Natural killer cell treated with Interleukin-12 subunit alpha and Interleukin-12 subunit beta and Interleukin-15 and Interleukin-18, amount 100 ng/mL, for 72 hours (primary cell): ENCODE measurements at regions not wholly inside any gene's neighbourhood (a gene's known extent, or its start where the extent isn't known, plus 50 kb on each side); places are given as distances from the start of the nearest gene placed in this dataset.
"Not testable (repeated sequence)": the region's sequence is repeated elsewhere in the genome, so short reads cannot be mapped to it uniquely, and the experiment has no call there.

ENCODE experiments used
- ATAC-seq, 2 donors: fragments of 150-1000 bp; cut with Tn5 transposase in 1 of 2; sonication (Bioruptor Pico), chemical (Tn5 transposase) in 1 of 2; 2 replicates each; pipeline ENCODE4 v1.10.0; 2021
- DNase-seq: peaks from one replicate; pipeline ENCODE4 v3.0.0; 2022; ENCODE audit warnings: low spot score
- H3K27ac Mint-ChIP-seq, 2 donors: 1 replicate in 1 of 2; 2 replicates in 1 of 2; pipeline ENCODE4 v1.8.0; 2022; ENCODE audit warnings: mixed read lengths in 2 of 2, mild to moderate bottlenecking in 1 of 2, moderate library complexity in 1 of 2
- H3K27me3 Mint-ChIP-seq, 2 donors: 1 replicate in 1 of 2; 2 replicates in 1 of 2; pipeline ENCODE4 v1.8.0; 2022; ENCODE audit warnings: mixed read lengths in 2 of 2
- H3K36me3 Mint-ChIP-seq: one replicate; pipeline ENCODE4 v1.8.0; 2022; ENCODE audit warnings: mixed read lengths
- H3K4me1 Mint-ChIP-seq, 2 donors: 1 replicate in 1 of 2; 2 replicates in 1 of 2; pipeline ENCODE4 v1.8.0; 2022; ENCODE audit warnings: low read depth in 2 of 2, mixed read lengths in 2 of 2, mild to moderate bottlenecking in 1 of 2
- H3K4me3 Mint-ChIP-seq: one replicate; pipeline ENCODE4 v1.8.0; 2022; ENCODE audit warnings: mixed read lengths
- H3K9me3 Mint-ChIP-seq: 2 replicates; pipeline ENCODE4 v1.8.0; 2022; ENCODE audit warnings: mixed read lengths

- Mint-ChIP-seq H3K27ac (no peak overlapping the region), H3K36me3 (peaks cover 19% of the 10 kb centered on the region), H3K9me3 (peaks cover 10% of the 10 kb centered on the region), H3K4me1 (no peaks in the 10 kb centered on the region), H3K4me3 (no peak overlapping the region), H3K27me3 (no peaks in the 10 kb centered on the region)
- no peak for ATAC-seq
- DNase-seq = no peak
These were observed 558.5 kb upstream of the PTGER4 start for GRCh38 chr5:40121236-40121635.

DNA sequence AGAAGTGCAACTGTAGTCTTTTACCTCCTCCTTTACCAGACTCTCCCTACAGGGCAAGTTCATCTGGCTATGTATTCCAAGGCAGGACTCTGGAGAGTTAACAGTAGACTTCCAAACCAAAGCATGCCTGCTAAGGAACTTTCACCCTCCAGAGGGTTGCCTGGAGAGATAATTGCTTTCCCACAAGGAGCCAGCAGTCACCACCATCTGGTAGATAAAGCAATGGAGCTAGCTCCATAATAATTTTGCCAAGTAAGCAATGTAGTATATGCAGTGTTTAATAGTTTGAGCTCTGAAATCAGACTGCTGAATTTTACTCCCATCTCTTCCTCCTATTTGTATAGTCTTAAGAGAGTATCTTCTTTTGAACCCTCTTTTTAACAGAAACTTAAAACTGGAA is 566.8 kb upstream of the PTGER4 start:
- H3K9me3 Mint-ChIP-seq = peaks cover 3% of the 10 kb centered on the region
- H3K27me3 Mint-ChIP-seq = peaks cover 7 to 9% of the 10 kb centered on the region in 2 donors
- no peaks in the 10 kb centered on the region for H3K36me3 Mint-ChIP-seq
- peaks cover 0 to 4% of the 10 kb centered on the region in 2 donors for H3K4me1 Mint-ChIP-seq
- no peak overlapping the region for H3K27ac Mint-ChIP-seq
- DNase-seq (no peak), ATAC-seq (no peak)
- H3K4me3 Mint-ChIP-seq = no peak overlapping the region

DNA sequence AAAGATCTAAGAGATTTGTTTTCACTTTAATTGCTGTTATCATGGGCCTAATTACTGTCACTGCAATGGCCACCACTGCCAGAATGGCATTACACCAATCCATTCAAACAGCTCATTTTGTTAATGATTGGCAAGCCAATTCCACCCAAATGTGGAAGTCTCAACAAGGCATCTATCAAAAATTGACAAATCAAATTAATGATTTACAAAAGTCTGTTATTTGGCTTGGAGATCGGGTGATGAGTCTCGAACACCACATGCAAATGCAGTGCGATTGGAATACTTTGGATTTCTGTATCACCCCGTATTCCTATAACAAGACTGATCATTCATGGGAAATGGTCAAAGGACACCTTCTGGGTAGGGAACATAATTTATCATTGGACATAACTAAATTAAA is 568.7 kb upstream of the PTGER4 start:
- H3K27ac Mint-ChIP-seq, ATAC-seq, DNase-seq, H3K9me3 Mint-ChIP-seq, H3K4me1 Mint-ChIP-seq, H3K4me3 Mint-ChIP-seq, H3K36me3 Mint-ChIP-seq, H3K27me3 Mint-ChIP-seq: not testable (repeated sequence)

GRCh38 chr5:40108764-40109390 is 570.8 kb upstream of the PTGER4 start:
- H3K27me3 Mint-ChIP-seq, H3K4me1 Mint-ChIP-seq, DNase-seq, H3K4me3 Mint-ChIP-seq, ATAC-seq, H3K27ac Mint-ChIP-seq: not testable (repeated sequence)
- Mint-ChIP-seq H3K9me3 (peaks cover 11% of the 10 kb centered on the region), H3K36me3 (peaks cover 13% of the 10 kb centered on the region)

- H3K27me3 Mint-ChIP-seq, H3K27ac Mint-ChIP-seq, H3K4me1 Mint-ChIP-seq, DNase-seq, ATAC-seq, H3K4me3 Mint-ChIP-seq: not testable (repeated sequence)
- Mint-ChIP-seq H3K9me3 (peaks cover 13% of the 10 kb centered on the region), H3K36me3 (peaks cover 18% of the 10 kb centered on the region)
These were observed 571.9 kb upstream of the PTGER4 start for GRCh38 chr5:40107786-40108185.

- Mint-ChIP-seq H3K36me3 (peaks cover 18% of the 10 kb centered on the region), H3K4me3 (no peak overlapping the region), H3K27ac (no peak overlapping the region), H3K27me3 (peaks cover 0 to 2% of the 10 kb centered on the region in 2 donors), H3K9me3 (peaks cover 11% of the 10 kb centered on the region), H3K4me1 (peaks cover 0 to 4% of the 10 kb centered on the region in 2 donors)
- DNase-seq (no peak), ATAC-seq (no peak)
These were observed 572.9 kb upstream of the PTGER4 start for GRCh38 chr5:40106847-40107246.

GRCh38 chr5:40098313-40098712 is 581.4 kb upstream of the PTGER4 start:
- ATAC-seq (no peak), DNase-seq (no peak)
- Mint-ChIP-seq H3K9me3 (peaks cover under 1% of the 10 kb centered on the region), H3K36me3 (peaks cover 6% of the 10 kb centered on the region), H3K4me1 (no peaks in the 10 kb centered on the region), H3K4me3 (no peak overlapping the region), H3K27me3 (peaks cover 5 to 6% of the 10 kb centered on the region in 2 donors), H3K27ac (no peak overlapping the region)

- peaks cover 30% of the 10 kb centered on the region for H3K36me3 Mint-ChIP-seq
- no peaks in the 10 kb centered on the region for H3K4me1 Mint-ChIP-seq
- no peak overlapping the region for H3K27ac Mint-ChIP-seq
- DNase-seq = no peak
- no peak for ATAC-seq
- no peak overlapping the region for H3K4me3 Mint-ChIP-seq
- peaks cover 6 to 7% of the 10 kb centered on the region in 2 donors for H3K27me3 Mint-ChIP-seq
- peaks cover 3% of the 10 kb centered on the region for H3K9me3 Mint-ChIP-seq
These were observed 586.2 kb upstream of the PTGER4 start for GRCh38 chr5:40093550-40093949.

- Mint-ChIP-seq H3K27me3 (peaks cover 0 to 3% of the 10 kb centered on the region in 2 donors), H3K4me1 (no peaks in the 10 kb centered on the region), H3K4me3 (no peak overlapping the region)
These were observed 590.4 kb upstream of the PTGER4 start for GRCh38 chr5:40089269-40089668.

DNA sequence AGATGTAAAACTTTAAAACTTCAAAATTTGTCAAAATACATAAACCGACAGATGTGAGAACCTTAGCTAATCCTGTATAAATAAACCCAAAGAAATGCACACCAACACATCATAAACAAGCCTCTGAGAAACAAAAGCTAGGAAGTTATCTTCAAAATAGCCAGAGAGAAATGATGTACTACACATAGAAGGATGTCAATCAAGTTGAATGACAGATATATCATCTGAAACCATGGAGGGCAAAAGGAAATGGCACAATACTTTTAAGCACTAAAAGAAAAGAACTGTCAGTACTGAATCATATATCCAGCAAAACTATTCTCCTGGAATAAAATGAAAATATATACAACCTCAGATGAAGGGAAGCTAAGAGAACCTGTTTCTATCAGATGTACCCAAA is 595.1 kb upstream of the PTGER4 start:
- peaks cover 3% of the 10 kb centered on the region for H3K9me3 Mint-ChIP-seq
- DNase-seq = no peak
- no peak overlapping the region for H3K4me3 Mint-ChIP-seq
- ATAC-seq = no peak
- peaks cover 0 to 3% of the 10 kb centered on the region in 2 donors for H3K27me3 Mint-ChIP-seq
- H3K4me1 Mint-ChIP-seq = peaks cover 0 to 3% of the 10 kb centered on the region in 2 donors
- H3K36me3 Mint-ChIP-seq = peaks cover 4% of the 10 kb centered on the region
- no peak overlapping the region for H3K27ac Mint-ChIP-seq

More at GRCh38 chr5:40089269-40089668, 590.4 kb upstream of the PTGER4 start:
- H3K27ac Mint-ChIP-seq = no peak overlapping the region
- ATAC-seq (no peak), DNase-seq (no peak)
- H3K9me3 Mint-ChIP-seq = peaks cover 5% of the 10 kb centered on the region
- H3K36me3 Mint-ChIP-seq = peaks cover 27% of the 10 kb centered on the region

DNA sequence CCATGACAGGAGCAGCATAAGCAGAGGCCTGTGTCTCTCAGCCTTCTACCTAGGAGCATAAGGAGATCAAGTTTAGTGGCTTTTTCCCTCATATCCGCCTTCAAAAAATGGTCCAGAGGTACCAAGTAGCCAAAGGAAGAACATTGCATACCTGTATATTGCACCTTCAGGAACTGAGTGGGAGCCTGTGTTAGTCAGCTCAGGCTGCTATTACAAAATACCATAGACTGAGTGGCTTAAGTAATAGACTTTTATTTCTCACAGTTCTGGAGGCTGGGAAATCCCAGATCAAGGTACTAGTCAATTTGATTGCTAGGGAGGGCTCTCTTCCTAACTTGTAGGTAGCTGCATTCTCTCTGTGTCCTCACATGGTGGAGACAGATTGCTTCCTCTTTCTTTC is 597.4 kb upstream of the PTGER4 start:
- Mint-ChIP-seq H3K27me3 (peaks cover 0 to 3% of the 10 kb centered on the region in 2 donors), H3K27ac (no peak overlapping the region), H3K9me3 (peaks cover 3% of the 10 kb centered on the region), H3K36me3 (no peaks in the 10 kb centered on the region), H3K4me3 (no peak overlapping the region), H3K4me1 (peaks cover 0 to 3% of the 10 kb centered on the region in 2 donors)
- ATAC-seq = no peak
- no peak for DNase-seq

DNA sequence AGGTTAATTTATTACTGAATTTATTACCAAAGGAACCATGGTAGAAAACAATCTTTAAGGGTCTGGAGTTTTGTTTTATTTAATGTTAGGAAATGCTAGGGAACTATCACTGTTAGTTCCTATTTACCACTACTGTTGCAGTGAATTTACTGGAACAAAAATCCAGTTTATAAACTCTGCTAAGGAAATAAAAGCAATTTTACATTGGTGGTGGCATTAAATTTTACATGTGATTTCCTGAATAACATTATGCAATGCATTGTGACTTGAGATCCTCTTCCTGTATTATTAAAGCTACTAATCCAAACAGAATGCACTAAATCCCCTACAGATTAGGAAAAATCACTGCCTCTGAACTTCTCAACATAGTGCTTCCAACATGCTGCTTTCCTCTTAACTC is 599.5 kb upstream of the PTGER4 start:
- no peaks in the 10 kb centered on the region for H3K9me3 Mint-ChIP-seq
- DNase-seq (no peak), ATAC-seq (no peak)
- no peaks in the 10 kb centered on the region for H3K36me3 Mint-ChIP-seq
- H3K27ac Mint-ChIP-seq = no peak overlapping the region
- H3K27me3 Mint-ChIP-seq = peaks cover 0 to 3% of the 10 kb centered on the region in 2 donors
- H3K4me3 Mint-ChIP-seq = no peak overlapping the region
- peaks cover 0 to 3% of the 10 kb centered on the region in 2 donors for H3K4me1 Mint-ChIP-seq

DNA sequence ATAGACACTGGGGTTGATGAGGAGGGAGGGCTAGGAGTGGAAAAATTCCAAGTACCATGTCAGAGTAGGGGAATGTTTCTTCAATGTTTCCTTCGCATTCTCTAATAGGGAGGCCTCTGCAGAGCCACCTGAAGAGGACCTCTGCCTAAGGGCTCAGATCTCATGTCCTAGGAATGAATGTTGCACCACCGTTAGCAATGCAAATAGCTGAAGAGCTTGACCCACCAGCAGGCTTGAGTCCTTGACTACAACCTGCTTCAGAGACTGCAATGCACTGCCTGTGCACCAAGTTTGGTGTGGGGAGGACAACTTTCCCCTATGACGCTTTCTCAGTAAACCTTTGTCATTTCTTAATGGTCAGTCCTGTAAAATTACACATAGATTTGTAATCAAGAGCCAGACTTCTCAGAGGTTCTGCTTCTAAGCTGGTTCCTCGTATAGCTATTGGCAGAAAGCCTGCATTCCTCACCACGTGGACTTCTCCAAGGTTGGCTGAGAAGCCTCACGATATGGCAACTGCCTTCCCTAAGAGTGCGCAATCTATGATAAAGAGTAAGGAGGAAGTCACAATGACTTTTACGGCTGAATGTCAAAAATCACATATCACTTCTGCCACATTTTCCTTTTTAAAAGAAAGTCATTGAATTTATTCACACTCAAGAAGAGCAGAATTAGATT is 600.7 kb upstream of the PTGER4 start:
- Mint-ChIP-seq H3K27ac (no peak overlapping the region), H3K9me3 (no peaks in the 10 kb centered on the region), H3K4me3 (no peak overlapping the region), H3K4me1 (peaks cover 0 to 3% of the 10 kb centered on the region in 2 donors), H3K27me3 (peaks cover 0 to 6% of the 10 kb centered on the region in 2 donors), H3K36me3 (no peaks in the 10 kb centered on the region)
- DNase-seq (no peak), ATAC-seq (no peak)

DNA sequence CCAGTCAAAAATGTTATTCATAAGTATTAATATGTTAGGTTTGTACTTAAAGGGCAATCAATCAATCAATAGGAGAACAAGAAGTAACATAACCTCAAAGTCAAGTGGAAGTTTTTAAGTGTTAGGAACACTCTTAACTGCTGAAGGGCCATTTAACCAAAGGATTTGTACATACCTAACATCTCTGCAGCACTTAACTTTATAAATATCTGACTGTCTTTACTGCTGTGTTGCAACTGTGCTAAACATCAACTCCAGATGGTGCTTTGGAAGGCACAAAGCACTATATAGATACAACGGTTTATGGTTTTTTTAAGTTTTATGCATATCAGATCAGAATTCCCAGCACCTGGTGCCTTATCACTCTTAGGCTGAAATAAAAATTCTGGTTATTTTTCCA is 604.9 kb upstream of the PTGER4 start:
- H3K27me3 Mint-ChIP-seq = peaks cover 0 to 6% of the 10 kb centered on the region in 2 donors
- no peaks in the 10 kb centered on the region for H3K36me3 Mint-ChIP-seq
- no peak overlapping the region for H3K27ac Mint-ChIP-seq
- H3K4me3 Mint-ChIP-seq = no peak overlapping the region
- H3K9me3 Mint-ChIP-seq = no peaks in the 10 kb centered on the region
- H3K4me1 Mint-ChIP-seq = no peaks in the 10 kb centered on the region
- no peak for ATAC-seq
- DNase-seq = no peak
